ENCODE measurements at regions not wholly inside any gene's neighbourhood (a gene's known extent, or its start where the extent isn't known, plus 50 kb on each side); places are given as distances from the start of the nearest gene placed in this dataset.

DNA sequence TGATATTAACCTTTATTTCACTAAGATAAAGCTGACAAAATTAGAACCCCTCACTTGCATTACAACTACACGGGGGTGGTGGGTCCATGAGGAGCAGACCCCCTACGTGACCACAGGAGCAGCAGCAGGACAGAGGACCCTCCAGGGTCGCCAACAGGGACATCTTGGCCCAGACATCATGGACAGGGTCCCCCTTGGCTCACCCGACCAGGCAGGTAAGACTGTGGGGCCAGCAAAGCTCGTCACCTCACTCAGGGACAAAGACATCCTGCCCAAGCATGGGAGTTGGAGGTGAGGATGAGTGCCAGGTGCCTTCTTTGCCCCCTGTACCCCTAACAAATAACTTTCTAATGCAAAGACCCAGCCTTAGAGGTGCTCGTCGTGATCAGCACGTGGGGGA is 111.3 kb upstream of the RAB6C start:
- DNase-seq, result no peak
- intact Hi-C loops (cut with DNase I), result no loop called here

- no peak for DNase-seq
- intact Hi-C loops (cut with DNase I), result no loop called here
Observed at GRCh38 chr2:129870685-129871241, 108.7 kb upstream of the RAB6C start.

- no peak for DNase-seq
- intact Hi-C loops (cut with DNase I), result no loop called here
Observed at GRCh38 chr2:129872446-129872845, 107.0 kb upstream of the RAB6C start.

- no peak for DNase-seq
- intact Hi-C loops (cut with DNase I), result no loop called here
Observed at GRCh38 chr2:129876541-129876940, 102.9 kb upstream of the RAB6C start.

- peak; percentile 87 to 98 (median 93) for DNase-seq
- intact Hi-C loops (cut with DNase I), result no loop called here
Observed at GRCh38 chr2:129877289-129877741, 102.2 kb upstream of the RAB6C start.

DNA sequence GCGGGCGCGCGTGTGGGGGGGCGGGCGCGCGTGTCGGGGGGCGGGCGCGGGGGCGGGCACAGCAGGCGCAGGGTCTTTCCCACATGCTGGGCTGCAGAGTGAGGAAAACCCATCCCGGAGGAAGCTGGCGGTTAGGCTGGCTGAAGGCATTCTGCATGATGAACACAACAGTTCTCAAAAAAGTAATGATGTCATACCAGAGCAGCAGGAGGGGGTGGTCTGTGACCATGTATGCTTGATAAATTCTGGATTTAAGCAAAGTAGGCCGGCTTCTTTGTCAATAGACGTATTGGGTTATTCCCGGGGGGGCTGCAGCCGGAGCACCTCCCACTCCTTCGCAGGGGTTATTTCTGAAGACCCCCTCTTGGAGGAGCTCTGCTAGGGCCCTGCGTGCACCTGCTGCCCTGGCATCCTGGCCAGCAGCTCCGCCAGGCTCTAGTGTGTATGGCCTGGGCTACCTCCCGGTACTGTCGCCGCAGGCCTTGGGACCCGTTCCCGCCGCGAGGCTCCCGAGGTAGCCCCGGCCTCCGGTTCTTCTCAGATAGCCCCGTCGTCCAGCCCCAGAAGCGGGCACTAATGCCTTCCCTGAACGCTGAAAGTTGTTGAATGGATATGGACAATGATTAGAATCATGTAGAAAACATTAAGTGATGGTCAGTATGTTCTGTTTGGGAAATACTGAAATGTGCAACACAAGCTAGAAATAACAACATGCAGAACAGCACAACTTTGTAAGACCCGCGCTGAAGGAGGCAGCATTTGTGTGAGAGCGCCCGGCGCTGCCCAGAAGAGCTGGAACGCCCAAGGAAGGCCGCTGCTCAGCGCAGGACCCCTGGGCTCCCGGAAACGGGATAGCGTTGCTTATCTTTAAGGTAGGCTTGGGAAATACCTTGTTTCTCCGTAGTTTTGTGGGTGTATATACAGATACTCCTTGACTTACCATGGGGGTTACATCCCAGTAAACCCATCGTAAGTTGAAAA is 101.4 kb upstream of the RAB6C start:
- intact Hi-C loops (cut with DNase I), result no loop called here
- DNase-seq, result peak in 9 of 10 donors; percentile 14 to 92 (median 45)

DNA sequence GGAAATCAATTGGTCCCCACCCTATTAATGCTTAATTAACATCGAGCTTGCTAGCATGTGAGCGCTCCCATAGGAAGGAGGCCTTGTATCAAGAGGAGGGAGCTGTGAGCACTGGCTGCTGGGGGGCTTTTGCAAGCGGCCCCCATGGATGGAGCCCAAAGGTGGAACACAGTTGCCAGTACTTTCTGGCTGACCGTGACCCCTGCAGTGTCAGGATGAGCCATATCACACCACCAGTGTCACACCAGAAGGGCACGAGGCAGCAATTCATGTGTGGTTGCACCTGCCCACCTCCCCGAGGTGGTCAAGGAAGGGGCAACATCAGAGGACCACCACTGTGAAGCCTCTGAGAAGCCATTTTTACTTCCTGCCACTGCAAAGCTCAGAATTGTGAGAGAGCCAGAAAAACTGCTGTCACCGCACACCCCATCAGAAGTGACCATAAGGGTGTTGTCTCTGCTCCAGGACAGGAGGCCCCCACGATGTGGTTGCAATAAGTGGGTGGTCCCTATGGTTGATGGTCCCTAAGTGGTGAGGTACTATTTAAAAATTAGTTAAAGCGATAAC is 99.8 kb upstream of the RAB6C start:
- intact Hi-C loops (cut with DNase I), result no loop called here

GRCh38 chr2:129880309-129880708 is 99.2 kb upstream of the RAB6C start:
- DNase-seq, result peak in 1 of 10 donors; percentile 38
- intact Hi-C loops (cut with DNase I), result no loop called here

More for the DNA sequence above, 99.8 kb upstream of the RAB6C start:
- DNase-seq, result peak in 1 of 10 donors; percentile 11

- intact Hi-C loops (cut with DNase I), result no loop called here
- peak in 1 of 10 donors; percentile 71 for DNase-seq
Observed at GRCh38 chr2:129880971-129881370, 98.5 kb upstream of the RAB6C start.

GRCh38 chr2:129881786-129882396 is 97.6 kb upstream of the RAB6C start:
- peak in 1 of 10 donors; percentile 19 for DNase-seq
- intact Hi-C loops (cut with DNase I), result no loop called here

DNA sequence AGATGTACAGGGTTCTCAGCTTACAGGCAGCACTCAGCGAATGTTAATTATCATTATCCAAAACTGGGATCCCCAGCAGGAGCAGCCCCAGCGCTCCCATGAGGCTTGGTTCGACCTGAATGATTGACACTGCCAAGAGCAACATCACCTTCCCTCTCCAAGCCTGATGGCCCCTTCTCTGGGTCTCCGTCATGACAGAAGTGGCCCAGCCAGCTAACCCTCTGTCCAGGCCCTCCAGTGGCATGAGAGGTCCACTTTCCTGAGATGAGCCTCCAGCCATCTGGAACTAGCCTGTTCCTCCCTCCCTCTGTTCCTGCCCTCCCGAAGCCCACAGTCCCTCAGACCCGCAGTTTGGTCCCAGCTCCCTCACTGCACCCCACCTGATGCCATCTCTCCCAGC is 97.0 kb upstream of the RAB6C start:
- DNase-seq, result peak in 1 of 10 donors; percentile 59
- intact Hi-C loops (cut with DNase I), result no loop called here

DNA sequence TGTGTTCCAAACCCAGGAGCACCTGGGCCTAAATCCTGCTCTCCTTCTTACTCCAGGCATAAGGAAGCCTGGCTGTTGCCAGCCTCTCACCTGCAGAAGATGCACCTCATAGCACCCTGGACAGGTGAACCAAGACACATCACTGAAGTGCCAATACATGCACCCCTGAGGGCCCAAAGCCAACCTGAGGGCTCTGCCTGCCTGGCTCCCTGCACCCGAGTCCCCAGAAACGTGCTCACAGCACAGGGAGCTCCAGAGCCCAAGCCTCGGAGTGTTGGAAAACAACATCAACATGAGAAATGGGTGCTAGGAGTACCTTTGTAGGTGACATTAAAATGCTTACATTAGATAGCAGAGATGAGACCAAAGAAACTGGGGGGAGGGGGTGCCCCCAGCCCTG is 96.3 kb upstream of the RAB6C start:
- intact Hi-C loops (cut with DNase I), result no loop called here
- DNase-seq, result peak in 1 of 10 donors; percentile 46

DNA sequence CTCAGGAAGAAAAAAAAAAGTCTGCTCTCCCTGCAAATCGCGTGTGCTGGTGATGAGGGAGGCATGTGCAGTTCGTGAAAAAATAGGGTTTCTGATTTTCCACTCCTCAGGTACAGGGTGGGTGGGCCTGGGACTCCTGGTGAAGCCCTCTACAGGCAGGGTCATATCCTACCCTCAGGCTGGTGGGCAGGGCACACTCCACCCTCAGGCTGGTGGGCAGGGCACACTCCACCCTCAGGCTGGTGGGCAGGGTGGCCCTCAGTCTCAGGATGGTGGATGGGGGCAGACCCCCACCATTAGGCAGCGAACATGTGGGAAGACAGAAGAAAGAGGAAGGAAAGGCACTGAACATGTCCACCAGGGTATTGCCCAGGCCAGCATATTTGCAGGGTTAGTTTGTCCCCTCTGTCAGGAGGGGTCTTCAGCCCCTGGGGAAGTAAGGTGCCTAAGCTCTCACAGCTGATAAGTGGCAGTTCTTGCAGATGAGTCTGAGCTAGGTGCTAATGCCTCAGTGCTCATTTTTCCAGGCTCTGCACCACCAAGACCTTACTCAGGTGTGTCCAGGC is 95.2 kb upstream of the RAB6C start:
- DNase-seq, result peak in 1 of 10 donors; percentile 18
- intact Hi-C loops (cut with DNase I), result no loop called here

- DNase-seq, result peak in 1 of 10 donors; percentile 4
- intact Hi-C loops (cut with DNase I), result no loop called here
Observed at GRCh38 chr2:129885735-129886134, 93.7 kb upstream of the RAB6C start.

GRCh38 chr2:129887688-129888266 is 91.7 kb upstream of the RAB6C start:
- intact Hi-C loops (cut with DNase I), result no loop called here
- DNase-seq, result peak in 1 of 10 donors; percentile 7

- intact Hi-C loops (cut with DNase I), result no loop called here
- peak in 1 of 10 donors; percentile 14 for DNase-seq
Observed at GRCh38 chr2:129888461-129888860, 91.0 kb upstream of the RAB6C start.

DNA sequence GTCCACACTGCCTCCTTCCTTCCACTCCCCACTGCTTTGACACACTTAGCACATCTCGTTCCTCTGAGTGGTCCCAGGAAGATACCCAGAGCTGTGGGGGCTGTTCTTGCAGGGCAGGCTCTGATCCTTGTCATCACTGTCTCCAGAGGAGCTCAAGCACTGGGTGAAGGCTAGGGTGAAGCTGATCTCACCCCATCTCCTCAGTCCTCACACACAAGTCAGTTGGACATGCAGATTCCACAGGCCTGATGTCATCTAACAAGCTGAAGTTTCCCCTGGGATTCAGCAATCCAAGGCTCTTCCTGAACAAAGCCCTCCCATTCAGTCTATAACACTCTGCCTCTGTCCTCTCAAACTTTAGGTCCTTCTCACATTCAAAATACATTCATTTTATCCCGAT is 90.6 kb upstream of the RAB6C start:
- intact Hi-C loops (cut with DNase I), result no loop called here
- no peak for DNase-seq

- DNase-seq, result no peak
- intact Hi-C loops (cut with DNase I), result no loop called here
Observed at GRCh38 chr2:129891341-129892320, 87.8 kb upstream of the RAB6C start.

DNA sequence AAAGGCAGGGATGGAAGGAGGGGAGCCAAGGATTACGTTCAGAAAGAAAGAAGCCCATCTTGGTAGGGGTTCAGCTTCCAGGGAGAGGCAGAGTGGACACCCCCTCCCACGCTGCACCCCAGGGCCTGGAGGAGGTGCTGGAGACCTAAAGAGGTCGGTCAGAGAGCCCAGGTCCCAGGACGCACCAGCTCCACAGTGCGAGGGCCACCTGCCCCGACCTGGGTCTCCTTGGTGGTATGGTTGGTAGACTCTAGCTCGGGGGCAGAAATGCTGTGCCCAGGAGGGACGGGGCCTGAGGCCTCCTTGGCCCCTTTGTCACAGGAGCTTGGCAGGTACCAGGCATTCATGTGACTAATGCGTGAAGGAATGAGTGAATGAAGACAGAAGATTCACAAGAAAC is 87.1 kb upstream of the RAB6C start:
- DNase-seq, result peak in 1 of 10 donors; percentile 73
- intact Hi-C loops (cut with DNase I), result no loop called here

All from posterior cingulate gyrus (tissue), 11 donors.